ENCODE measurements at regions not wholly inside any gene's neighbourhood (a gene's known extent, or its start where the extent isn't known, plus 50 kb on each side); places are given as distances from the start of the nearest gene placed in this dataset.

GRCh38 chr21:14677639-14678179, 131.6 kb upstream of the SAMSN1 start (continued):
- TF ChIP-seq HBP1 (CRISPR knock-in tag; IDR thresholded peaks at IDR 0.05) = 0 out of 2 replicates have a peak, but pooled peaks have one; percentile 38
- 0 out of 2 replicates have a peak, but pooled peaks have one; percentile 9 for TF ChIP-seq BRD4 (IDR thresholded peaks at IDR 0.05)
- TF ChIP-seq ZNF695 (CRISPR knock-in tag; IDR thresholded peaks at IDR 0.05) = no peak
- no peak for TF ChIP-seq RBM14 (IDR thresholded peaks at IDR 0.05; ENCODE audit: borderline replicate concordance, insufficient read depth, low read depth, low read length)
- TF ChIP-seq PBX2 (CRISPR knock-in tag; IDR thresholded peaks at IDR 0.05; ENCODE audit: low read depth) = no peak
- TF ChIP-seq PBX2 (tag; conservative IDR thresholded peaks at IDR 0.05; ENCODE audit: low read depth) = peak; percentile 39; the same call in 1 of the 2 replicates
- peak; percentile 67 to 78; a peak in 3 of 4 replicates for TF ChIP-seq MLLT1 (IDR thresholded peaks at IDR 0.05)
- 0 out of 2 replicates have a peak, but pooled peaks have one; percentile 32 for TF ChIP-seq NCOA1 (IDR thresholded peaks at IDR 0.05; ENCODE audit: low read depth)
- peak; percentile 78 for TF ChIP-seq CEBPB (tag; IDR thresholded peaks at IDR 0.05)
- no peak for TF ChIP-seq ZNF75A (CRISPR knock-in tag; IDR thresholded peaks at IDR 0.05)
- 0 out of 2 replicates have a peak, but pooled peaks have one; percentile 12 for TF ChIP-seq BACH1 (tag; IDR thresholded peaks at IDR 0.05)
- peak; percentile 63; the same call in 1 of the 2 replicates for TF ChIP-seq ATF3 (IDR thresholded peaks at IDR 0.05)
- no peak for TF ChIP-seq ATF3 (CRISPR knock-in tag; conservative IDR thresholded peaks at IDR 0.05)
- TF ChIP-seq E2F5 (CRISPR knock-in tag; IDR thresholded peaks at IDR 0.05) = no peak
- TF ChIP-seq PKNOX1 (IDR thresholded peaks at IDR 0.05) = peak; percentile 80
- peak in 1 of 2 experiments; percentile 43; a peak in 1 of 4 replicates for TF ChIP-seq CSDE1 (IDR thresholded peaks at IDR 0.05)
- TF ChIP-seq TBL1XR1 (IDR thresholded peaks at IDR 0.05; ENCODE audit: low read length in 2 of 2) = 0 out of 4 replicates have a peak, but pooled peaks of 1 of the 2 experiments have one; percentile 46
- peak; percentile 61; the same call in 1 of the 2 replicates for TF ChIP-seq SPI1 (IDR thresholded peaks at IDR 0.05; ENCODE audit: borderline replicate concordance, low read depth, low read length)
- no peak for TF ChIP-seq ETV6 (IDR thresholded peaks at IDR 0.05; ENCODE audit: borderline replicate concordance in 1 of 2, low read depth in 2 of 2, low read length in 1 of 2)
- TF ChIP-seq ETV6 (CRISPR knock-in tag; IDR thresholded peaks at IDR 0.05; ENCODE audit: borderline replicate concordance) = no peak

Data from K562 (cell line).